Skin of body (tissue), 1 donor: ENCODE measurements at regions not wholly inside any gene's neighbourhood (a gene's known extent, or its start where the extent isn't known, plus 50 kb on each side); places are given as distances from the start of the nearest gene placed in this dataset.

ENCODE experiments used
- DNase-seq: peaks from one replicate; lab custom pipeline; 2025; lab: John Stamatoyannopoulos, UW

GRCh38 chr5:60262576-60263295 lies 369.2 kb upstream of the PDE4D start:
- no peak for DNase-seq

- DNase-seq = no peak
Measured at GRCh38 chr5:60261732-60262131, 368.2 kb upstream of the PDE4D start.

GRCh38 chr5:60260658-60261057 lies 367.1 kb upstream of the PDE4D start:
- DNase-seq = no peak

GRCh38 chr5:60259730-60260129 lies 366.2 kb upstream of the PDE4D start:
- DNase-seq = no peak

- no peak for DNase-seq
Measured at GRCh38 chr5:60257596-60258271, 364.2 kb upstream of the PDE4D start.

- DNase-seq = no peak
Measured at GRCh38 chr5:60256546-60256945, 363.0 kb upstream of the PDE4D start.

- DNase-seq = no peak
Measured at GRCh38 chr5:60248901-60249300, 355.4 kb upstream of the PDE4D start.

GRCh38 chr5:60243713-60244112 lies 350.2 kb upstream of the PDE4D start:
- no peak for DNase-seq

GRCh38 chr5:60232036-60232795 lies 338.7 kb upstream of the PDE4D start:
- DNase-seq = no peak

- DNase-seq = no peak
Measured at GRCh38 chr5:60230456-60230855, 336.9 kb upstream of the PDE4D start.

- no peak for DNase-seq
Measured at GRCh38 chr5:60229691-60230185, 336.2 kb upstream of the PDE4D start.

GRCh38 chr5:60228676-60229075 lies 335.1 kb upstream of the PDE4D start:
- no peak for DNase-seq

- no peak for DNase-seq
Measured at GRCh38 chr5:60226128-60226527, 332.6 kb upstream of the PDE4D start.

GRCh38 chr5:60223342-60223741 lies 329.8 kb upstream of the PDE4D start:
- DNase-seq = no peak

- DNase-seq = no peak
Measured at GRCh38 chr5:60219921-60220320, 326.4 kb upstream of the PDE4D start.

- no peak for DNase-seq
Measured at GRCh38 chr5:60210810-60211209, 317.3 kb upstream of the PDE4D start.

GRCh38 chr5:60209146-60209840 lies 315.8 kb upstream of the PDE4D start:
- DNase-seq = no peak

- no peak for DNase-seq
Measured at GRCh38 chr5:60208716-60209115, 315.2 kb upstream of the PDE4D start.

GRCh38 chr5:60207040-60207439 lies 313.5 kb upstream of the PDE4D start:
- DNase-seq = no peak

GRCh38 chr5:60206234-60206633 lies 312.7 kb upstream of the PDE4D start:
- no peak for DNase-seq

- no peak for DNase-seq
Measured at GRCh38 chr5:60205071-60205470, 311.5 kb upstream of the PDE4D start.
